HG03025 (cell line): ENCODE measurements at regions not wholly inside any gene's neighbourhood (a gene's known extent, or its start where the extent isn't known, plus 50 kb on each side); places are given as distances from the start of the nearest gene placed in this dataset.
"Not testable (repeated sequence)": the region's sequence is repeated elsewhere in the genome, so short reads cannot be mapped to it uniquely, and the experiment has no call there.

Experiments
- ATAC-seq: cut with Tn5 transposase; IDR thresholded peaks from one replicate; pipeline ENCODE4 v1.9.1; 2021; ENCODE audit warnings: mild to moderate bottlenecking, moderate library complexity; ENCODE audit not compliant: unreplicated experiment, low FRiP score

DNA sequence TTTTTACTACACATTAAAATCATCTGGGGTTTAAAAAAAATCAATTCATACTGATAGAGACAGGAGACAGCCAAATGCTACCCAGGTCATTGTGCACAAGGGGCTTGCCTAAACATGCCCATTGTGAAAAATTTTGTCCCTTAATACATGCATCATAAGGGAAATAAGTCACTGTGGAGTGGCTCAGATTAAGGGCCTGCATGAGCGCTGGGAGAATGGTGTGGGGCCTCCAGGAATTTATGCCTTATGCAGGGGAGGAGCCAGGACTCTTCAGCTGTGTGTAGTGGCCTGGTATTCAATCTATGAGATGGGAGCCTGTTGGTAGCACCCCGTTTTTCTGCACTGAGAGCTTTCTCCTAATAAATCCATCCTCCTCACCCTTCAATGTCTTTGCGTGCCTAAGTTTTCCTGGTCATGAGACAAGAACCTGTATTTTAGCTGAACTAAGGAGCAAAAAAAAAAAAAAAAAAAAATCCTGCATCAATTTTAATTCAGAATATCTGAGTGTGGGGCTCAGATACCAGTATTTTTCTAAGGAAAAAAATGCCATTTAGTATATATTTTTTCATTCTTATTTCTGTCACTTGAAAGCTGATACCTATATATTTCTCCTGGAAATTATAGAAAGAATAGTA lies 997.6 kb upstream of the ATXN8OS start:
- ATAC-seq, result no peak

DNA sequence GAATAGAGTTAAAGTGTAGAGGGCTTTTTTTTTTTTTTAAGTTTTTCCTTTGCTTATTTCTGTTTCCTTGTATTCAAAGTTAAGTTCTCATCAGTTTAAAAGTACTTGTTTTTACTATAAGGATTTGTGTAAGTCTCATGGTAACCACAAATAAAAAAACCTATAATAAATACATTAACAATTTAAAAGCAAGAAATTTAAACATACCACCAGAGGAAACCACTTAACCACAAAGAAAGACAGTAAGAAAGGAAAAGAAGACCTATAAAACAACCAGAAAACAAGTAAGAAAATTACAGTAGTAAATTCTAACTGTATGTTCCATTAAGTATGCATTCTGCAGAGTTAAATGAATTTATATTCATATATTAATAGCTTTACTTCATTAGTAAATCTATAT lies 999.1 kb upstream of the ATXN8OS start:
- ATAC-seq, result no peak

DNA sequence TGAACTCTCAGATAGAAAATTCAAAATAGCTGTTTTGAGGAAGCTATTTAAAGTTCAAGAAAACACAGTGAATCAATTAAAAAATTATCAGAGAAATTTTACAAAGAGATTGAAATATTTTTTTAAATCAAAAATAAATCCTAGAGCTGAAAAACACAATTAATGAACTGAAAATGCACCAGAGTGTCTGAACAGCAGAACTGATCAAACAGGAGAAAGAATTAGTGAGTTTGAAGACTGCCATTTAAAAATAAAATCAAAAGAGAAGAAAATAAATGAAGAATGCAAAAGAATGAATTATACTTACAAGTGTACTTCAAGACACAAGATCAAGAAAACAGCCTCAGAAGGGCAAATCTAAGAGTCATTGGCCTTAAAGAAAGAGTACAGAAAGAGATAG lies 1000.2 kb upstream of the ATXN8OS start:
- ATAC-seq, result no peak

DNA sequence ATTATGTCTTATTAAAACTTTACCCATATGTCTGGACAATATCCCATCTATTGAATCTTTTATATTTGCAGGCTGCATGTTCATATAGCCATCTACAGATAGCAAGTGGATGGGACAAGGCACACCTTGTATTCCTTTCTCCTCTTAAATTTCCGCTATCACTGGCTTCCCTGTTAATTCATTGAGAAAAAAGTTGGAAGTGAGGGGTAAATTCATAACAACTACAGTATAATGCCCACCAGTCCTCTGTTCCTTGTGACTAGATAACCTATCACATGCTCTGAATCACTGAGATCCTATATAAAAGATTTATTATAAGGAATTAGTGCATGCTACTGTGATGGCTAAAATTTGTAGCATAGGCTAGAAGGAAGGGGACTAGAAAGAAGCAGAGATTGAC lies 1005.8 kb upstream of the ATXN8OS start:
- no peak for ATAC-seq

DNA sequence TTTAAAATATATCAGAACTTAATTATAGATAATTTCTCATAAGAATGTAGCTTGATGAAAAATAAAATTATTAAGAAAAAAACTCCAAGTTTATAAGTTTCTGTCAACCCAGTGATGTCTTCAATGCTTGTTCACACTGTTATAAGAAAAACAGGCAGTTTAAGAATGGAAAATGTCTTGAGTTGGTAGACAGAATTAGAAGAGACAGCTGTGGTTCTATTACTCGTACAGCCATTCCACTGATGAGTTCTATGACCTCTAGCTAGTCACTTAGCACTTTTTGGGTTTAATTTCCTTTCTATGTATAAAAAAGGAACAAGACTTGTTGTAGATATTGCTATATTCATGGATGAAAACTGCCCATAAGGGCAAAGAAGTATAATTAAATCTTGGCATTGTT lies 1013.1 kb upstream of the ATXN8OS start:
- no peak for ATAC-seq

DNA sequence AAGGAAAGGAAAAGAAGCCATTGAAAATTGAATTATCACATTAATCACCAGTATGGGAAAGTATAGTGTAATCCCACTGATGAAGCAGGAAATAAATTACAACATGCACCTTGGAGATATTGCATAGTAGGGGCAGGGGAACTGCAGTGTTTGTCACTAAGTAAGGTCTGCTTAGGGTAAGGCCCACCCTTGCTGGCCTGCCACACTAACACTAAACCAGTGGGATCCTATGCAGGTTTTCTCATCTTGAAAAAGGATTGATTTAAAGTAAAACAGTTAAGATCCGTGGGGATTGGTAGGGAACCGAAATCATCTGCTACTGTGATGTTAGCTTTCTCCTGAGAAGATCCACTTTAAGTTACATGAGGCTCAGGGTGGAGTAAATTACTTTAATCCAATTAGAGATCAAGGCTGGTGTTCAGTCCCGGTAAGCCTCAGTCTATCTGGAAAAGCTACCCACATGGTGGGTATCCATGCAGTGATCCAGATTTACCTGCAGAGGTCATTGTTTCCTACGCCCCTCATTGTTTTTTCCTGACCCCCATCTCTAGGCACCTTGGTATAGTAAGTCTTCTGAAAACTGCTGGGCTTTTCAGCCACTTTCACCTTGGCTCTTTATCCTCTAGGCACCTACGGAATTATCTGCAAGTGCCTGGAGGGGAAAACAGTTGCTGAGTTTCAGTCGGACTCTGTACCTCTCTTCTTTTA lies 1014.9 kb upstream of the ATXN8OS start:
- no peak for ATAC-seq

DNA sequence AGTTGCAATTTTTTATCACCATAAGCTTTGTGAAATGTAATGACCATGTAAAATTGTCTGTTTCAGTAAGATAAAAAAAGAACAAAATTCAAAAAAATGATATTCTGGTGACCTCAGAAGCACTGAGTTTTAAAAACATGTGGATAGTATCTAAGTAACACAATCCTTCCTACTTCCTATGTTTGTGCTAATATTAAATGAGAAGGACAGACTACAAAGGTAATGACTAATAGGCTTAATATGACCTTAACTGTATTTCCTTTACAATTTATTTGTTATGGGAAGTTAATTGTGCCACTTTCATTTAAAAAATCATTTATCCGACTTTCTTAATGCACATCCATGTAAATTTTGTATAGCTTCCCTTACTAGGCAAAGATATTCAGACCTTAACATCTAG lies 1030.4 kb upstream of the ATXN8OS start:
- no peak for ATAC-seq

DNA sequence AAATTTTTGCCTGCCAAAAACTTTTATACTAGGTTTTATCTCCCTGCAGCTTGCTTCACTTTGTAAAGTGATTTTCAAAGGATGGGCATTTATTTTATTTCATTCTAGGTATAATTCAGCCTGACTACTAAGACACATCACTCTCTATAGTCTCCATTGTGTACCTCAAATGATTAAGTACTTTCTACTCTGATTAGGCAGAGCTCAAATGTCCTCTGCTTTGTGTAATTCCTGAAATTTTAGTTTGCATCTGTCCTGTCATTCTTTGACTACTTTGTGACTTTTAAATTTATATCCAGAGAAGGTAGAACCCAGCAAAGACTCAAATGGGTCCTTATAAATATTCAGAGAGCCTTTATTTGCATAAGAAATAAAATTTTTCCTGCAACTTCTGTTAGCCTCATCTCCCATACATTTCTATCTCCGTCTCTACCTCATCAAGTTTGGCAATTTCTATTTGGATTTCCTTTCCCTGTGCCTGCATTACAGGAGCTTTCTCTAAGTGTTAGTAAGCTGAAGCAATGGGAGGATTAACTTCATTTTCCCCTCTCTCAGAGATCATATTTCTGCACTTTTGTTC lies 1038.0 kb upstream of the ATXN8OS start:
- no peak for ATAC-seq

DNA sequence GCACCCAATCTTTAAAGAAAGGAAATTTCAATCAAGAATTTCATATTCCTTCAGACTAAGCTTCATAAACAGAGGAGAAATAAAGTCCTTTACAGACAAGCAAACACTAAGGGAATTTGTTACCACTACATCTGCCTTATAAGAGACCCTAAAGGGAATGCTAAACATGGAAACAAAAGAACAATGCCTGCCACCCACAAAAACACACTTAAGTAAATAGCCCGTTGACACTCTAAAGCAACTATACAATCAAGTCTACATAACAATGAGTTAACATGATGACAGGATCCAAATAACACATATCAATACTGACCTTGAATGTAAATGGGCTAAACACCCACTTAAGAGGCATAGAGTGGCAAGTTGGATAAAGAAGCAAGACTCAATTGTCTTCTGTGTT lies 1056.9 kb upstream of the ATXN8OS start:
- no peak for ATAC-seq

DNA sequence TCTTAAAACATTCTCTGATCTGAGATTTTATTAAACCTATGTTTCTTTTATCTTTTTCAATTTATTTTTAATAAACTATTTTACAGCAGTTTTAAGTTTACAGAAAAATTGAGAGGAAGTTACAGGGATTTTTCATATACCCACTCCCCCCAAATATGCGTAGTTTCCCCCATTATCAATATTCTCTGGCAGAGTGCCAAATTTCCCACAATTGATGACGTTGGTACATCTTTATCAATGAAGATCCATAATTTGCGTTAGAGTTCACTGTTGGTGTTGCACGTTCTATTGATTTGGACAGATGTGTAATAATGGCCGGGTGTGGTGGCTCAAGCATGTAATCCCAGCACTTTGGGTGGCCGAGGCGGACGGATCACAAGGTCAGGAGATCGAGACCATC lies 1063.0 kb upstream of the ATXN8OS start:
- no peak for ATAC-seq

DNA sequence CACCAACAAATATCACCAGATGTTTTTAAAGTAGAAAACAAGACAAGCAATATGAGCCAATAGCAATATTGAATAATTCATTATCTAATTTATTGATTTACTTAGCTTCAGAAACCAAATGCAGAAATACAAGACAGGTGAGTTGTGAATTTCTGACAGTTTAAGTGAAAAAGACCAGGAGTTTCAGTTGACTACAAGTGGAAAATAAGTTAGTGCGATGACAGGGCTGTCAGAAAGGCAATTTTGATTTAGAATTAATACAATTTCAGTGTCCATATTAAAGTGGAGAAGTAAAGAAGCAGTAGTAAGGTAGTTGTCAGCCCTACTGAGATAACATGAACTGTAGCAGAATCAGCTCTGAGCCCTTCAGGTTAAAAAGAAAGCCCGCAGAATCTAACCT lies 1066.7 kb upstream of the ATXN8OS start:
- ATAC-seq, result no peak

DNA sequence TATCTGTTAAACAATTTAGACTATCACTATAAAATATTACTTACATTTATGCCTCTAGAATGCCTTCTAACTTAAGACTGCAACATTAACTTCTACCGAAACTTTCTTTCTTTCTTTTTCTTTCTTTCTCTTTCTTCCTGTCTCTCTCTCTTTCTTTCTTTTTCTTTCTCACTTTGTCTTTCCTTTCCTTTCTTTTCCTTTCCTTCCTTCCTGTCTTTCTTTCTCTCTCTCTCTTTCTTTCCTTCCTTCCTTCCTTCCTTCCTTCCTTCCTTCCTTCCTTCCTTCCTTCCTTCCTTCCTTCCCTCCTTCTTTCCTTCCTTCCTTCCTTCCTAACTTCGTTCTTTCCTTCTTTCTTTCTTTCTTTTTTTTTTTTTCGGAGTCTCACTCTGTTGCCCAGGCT lies 1071.9 kb upstream of the ATXN8OS start:
- no peak for ATAC-seq

DNA sequence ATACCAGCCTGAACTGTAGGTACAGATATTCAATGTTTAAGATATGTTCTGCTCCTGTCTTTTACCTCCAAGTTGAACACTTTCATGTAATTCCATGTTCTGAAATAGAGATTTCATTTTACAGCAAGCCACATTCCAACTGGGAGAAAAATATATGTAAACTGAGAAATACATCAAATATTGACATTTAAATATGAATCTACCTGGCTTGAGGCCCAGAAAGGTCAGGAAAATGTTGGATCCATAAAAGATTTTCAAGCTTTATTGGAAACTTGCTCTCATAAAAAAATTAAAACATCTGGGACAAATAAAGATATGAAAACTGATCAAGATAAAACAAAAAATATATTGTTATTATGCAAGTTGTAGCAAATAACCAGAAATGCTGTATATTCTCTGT lies 1078.7 kb upstream of the ATXN8OS start:
- ATAC-seq, result no peak

DNA sequence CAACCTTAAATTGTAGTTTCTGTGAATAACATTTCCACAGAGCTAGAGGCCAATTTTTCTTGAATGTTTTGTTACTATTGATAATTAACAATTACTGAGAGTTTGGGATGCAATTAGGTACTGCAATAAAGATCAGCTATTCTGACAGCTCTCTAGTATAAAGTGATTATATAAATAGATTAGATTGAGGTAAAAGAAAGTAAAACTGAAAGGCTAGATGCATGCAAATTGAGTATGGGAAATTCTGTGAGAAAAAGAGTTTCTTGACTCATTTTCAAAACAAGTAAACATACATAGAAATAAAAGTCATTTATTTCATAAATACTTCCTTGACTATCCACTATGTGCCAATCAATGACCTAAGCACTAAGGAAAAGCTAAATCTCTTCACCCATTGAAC lies 1087.5 kb upstream of the ATXN8OS start:
- ATAC-seq, result no peak

DNA sequence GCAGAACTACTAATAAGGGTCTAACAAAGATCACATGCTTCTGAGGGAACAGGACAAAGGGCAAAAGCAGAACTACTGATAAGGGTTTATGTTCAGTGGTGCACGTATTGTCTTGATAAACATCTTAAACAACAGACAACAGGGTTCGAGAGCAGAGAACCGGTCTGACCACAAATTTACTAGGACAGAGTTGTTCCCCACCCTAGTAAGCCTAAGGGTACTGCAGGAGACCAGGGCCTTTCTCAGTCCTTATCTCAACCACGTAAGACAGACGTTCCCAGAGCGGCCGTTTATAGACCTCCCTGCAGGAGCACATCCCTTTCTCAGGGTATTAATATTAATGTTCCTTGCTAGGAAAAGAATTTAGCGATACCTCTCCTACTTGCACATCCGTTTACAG lies 1089.5 kb upstream of the ATXN8OS start:
- ATAC-seq, result not testable (repeated sequence)

DNA sequence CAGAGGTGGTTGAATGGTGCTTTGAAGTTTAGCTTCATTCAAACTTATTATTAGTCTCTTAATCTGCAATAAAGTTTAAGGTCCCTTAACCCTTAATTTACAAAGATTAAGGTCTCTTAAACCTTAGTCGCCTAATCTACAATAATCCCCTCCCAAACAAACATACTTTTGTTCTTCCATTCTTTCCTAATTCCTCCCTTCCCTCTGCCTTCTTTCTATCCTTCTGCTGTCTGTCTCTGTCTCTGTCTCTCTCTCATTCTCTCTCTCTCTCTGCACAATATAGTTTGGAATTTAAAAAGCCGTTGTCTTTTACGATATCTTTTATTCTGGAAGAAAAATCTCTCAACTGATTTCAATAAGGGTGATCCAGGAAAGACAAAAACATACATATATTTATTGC lies 1096.8 kb upstream of the ATXN8OS start:
- no peak for ATAC-seq

DNA sequence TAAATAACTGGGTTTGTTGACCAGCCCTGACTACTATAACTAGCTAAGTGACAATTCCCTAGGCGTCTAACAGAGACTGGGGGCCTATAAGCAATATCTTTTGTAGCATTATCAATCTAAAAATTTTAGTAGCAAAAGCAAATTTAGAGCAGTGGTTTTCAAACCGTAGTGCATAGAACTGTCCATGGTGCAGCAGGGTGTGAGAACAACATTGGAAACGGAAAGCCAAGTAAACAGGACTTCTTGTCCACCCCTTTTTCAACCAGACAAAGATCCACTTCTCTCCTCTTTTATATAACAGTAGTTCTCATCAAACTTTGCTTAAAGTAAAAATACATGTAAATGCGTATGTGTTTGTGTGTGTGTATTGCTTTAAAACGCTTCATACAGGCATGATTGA lies 1099.1 kb upstream of the ATXN8OS start:
- no peak for ATAC-seq

DNA sequence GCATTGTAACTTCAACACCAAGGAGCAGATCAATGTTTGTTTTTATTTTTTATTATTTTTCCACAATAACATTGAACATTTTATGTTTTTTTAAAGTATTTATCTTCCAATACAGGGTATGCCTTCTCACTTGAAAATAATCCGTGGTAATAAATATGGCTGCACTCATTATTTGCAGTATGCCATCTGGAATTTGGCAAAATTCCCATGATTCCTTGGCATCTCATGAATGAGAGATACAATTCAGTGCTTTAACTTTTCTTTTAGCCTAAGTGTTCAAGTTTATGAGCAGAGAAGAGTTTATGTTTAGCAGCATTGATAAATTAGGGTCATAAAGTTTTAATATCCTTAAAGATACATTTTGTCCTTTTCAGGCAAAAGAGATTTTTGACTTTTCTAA lies 1109.6 kb upstream of the ATXN8OS start:
- no peak for ATAC-seq

DNA sequence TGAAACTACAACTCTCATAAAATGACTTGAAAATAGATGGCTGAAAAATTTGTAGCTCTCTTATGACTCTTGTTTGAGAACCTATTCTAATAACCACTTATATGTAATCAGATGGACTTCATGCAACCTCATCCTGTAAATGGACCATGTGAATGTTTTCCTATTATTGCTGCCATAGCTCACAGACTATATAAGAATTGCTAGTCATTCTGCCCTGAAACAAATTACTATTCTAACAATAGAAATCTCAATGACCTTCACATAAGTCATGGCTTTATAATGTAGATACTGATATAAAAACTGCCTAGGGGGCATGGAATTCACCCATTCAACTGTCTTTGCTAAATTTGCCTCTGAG lies 1111.0 kb upstream of the ATXN8OS start:
- ATAC-seq, result no peak

DNA sequence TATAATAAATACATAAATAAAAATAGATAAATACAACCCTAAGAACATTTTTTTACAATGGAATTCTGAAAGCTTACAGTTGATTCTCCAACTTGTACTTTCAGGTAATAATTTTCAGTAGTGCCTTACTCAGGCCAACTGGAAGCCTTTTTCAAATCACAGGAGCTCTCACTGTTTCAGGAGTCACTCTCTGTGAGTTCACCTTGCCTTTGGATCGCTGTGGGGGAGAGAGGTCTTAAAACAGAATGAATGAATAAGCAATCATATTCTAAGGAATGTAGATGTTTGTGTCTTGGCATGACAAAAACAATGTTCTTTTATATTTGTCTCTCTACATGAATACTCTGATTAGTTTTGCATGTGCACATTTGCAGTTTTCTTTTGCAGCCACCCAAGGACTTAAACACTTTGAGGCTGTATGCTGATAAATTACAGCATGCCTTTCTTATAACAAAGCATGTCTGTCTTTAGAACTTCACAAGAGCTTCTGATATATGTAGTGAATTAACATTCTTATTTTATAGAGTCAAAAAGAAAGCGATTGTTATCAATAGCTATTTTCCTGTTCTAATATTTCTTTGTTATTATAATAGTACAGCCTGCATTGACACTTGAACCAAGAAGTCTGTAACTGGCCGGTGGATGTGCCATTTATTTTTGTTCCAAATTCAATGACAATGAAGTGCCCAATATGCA lies 1111.5 kb upstream of the ATXN8OS start:
- ATAC-seq, result no peak

DNA sequence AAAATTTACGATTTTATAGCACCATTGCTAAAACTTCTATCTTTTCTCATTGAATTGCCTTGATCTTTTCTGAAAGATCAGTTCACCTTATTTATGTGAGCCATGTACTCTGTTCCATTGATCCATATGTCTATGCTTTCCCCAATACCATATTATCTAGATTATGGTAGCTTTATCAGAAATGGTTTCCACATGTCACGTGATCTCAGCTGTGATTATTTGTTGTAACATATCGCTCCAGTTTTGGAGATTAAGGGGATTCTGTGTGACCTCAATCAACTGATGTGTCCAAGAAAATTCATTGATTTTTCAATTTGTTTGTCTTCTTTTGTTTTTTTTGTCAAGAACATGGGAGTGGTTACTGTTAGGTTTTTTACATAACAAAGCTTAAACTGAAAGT lies 1114.5 kb upstream of the ATXN8OS start:
- ATAC-seq, result no peak

DNA sequence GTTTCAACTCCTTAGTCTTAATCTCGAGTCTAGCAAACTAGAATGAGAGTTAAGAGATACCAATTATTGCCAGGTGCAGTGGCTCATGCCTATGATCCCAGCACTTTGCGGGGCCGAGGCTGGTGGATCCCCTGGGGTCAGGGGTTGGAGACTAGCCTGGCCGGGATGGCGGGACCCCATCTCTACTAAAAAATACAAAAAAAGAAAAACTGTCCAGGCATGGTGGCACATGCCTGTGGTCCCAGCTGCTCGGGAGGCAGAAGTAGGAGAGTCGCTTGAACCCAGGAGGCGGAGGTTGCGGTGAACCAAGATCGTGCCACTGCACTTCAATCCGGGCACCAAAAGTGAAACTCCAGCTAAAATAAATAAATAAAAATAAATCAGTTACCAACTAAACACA lies 1119.5 kb upstream of the ATXN8OS start:
- ATAC-seq, result no peak
